GM13976 (cell line): ENCODE measurements at regions not wholly inside any gene's neighbourhood (a gene's known extent, or its start where the extent isn't known, plus 50 kb on each side); places are given as distances from the start of the nearest gene placed in this dataset.

ENCODE experiments used
- DNase-seq: peaks from one replicate; pipeline ENCODE4 v3.0.0; 2012; ENCODE audit warnings: low spot score
- in situ Hi-C: fragments of 300-500 bp; cut with MboI; formaldehyde crosslinking; loops from one replicate; pipeline ENCODE4 v1.12.0; 2022; ENCODE audit warnings: low sequenced_read_pairs, mixed read lengths, inconsistent platforms; ENCODE audit not compliant: unreplicated experiment
- TF ChIP-seq, protein P1 (sequence below): IDR thresholded peaks from 2 replicates; pipeline ENCODE4 v1.5.1; 2012; ENCODE audit warnings: borderline replicate concordance, mild to moderate bottlenecking; ENCODE audit not compliant: insufficient read depth; ENCODE audit errors: extremely low read depth, missing control alignments, control extremely low read depth

DNA sequence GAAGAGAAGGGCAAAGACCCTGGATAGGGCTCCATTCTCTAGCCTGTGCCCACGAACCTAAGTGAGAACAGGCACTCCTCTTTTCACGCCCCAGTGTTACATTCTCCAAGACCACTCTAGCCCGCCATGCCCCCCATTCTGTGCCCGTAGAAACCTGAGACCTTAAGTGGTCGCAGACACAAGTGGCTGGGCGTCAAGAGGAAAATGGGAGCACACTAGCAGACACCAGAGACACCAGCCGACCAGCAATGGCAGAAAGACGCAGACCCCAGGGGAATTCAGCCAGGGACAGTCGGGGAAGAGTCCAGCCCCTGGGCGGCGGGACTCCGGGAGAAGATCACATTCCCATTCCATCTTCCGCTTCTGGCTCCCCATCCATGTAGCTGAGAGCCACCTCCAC, 2027.9 kb downstream of the PCDH7 start:
- in situ Hi-C loops = no loop called here
- TF ChIP-seq, protein P1, sequence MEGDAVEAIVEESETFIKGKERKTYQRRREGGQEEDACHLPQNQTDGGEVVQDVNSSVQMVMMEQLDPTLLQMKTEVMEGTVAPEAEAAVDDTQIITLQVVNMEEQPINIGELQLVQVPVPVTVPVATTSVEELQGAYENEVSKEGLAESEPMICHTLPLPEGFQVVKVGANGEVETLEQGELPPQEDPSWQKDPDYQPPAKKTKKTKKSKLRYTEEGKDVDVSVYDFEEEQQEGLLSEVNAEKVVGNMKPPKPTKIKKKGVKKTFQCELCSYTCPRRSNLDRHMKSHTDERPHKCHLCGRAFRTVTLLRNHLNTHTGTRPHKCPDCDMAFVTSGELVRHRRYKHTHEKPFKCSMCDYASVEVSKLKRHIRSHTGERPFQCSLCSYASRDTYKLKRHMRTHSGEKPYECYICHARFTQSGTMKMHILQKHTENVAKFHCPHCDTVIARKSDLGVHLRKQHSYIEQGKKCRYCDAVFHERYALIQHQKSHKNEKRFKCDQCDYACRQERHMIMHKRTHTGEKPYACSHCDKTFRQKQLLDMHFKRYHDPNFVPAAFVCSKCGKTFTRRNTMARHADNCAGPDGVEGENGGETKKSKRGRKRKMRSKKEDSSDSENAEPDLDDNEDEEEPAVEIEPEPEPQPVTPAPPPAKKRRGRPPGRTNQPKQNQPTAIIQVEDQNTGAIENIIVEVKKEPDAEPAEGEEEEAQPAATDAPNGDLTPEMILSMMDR = no peak
- no peak for DNase-seq

DNA sequence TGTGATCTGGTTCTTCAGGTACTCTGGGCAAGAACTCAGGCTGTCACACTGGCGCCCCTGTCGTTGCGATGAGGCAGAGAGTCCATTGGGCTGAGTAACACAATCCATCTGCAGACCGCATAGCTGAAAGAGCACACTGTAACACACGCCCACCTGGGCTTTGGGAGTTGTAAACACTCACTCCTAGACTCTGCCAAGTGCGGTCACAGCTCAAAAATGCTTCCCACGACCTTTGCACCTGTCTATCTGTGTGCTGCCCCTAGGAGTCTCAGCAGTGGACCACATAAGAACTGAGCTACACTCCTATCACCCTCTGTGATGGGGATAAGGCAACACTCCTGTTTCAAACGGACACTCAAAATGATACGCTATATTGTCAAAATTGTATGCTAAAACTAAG, 2028.3 kb downstream of the PCDH7 start:
- TF ChIP-seq, protein P1 = no peak
- in situ Hi-C loops = no loop called here
- DNase-seq = no peak

DNA sequence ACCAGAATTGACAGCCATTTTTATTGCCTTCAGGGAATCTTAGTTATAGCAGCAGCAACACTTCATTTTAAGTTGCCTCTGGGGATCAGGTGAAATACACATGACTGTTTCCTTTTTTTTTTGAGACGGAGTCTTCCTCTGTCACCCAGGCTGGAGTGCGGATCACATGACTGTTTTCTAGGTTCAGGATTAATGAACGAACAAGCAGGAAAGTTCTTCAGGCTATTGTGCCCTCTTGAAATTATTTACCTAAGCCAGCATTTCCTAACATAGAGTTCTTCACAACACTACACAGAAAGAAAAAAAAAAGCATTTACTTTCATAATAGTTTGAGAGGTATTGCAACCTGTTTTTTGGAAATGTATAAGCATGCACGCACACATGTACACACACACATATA, 2032.8 kb downstream of the PCDH7 start:
- TF ChIP-seq, protein P1 = no peak
- no peak for DNase-seq
- in situ Hi-C loops = no loop called here

DNA sequence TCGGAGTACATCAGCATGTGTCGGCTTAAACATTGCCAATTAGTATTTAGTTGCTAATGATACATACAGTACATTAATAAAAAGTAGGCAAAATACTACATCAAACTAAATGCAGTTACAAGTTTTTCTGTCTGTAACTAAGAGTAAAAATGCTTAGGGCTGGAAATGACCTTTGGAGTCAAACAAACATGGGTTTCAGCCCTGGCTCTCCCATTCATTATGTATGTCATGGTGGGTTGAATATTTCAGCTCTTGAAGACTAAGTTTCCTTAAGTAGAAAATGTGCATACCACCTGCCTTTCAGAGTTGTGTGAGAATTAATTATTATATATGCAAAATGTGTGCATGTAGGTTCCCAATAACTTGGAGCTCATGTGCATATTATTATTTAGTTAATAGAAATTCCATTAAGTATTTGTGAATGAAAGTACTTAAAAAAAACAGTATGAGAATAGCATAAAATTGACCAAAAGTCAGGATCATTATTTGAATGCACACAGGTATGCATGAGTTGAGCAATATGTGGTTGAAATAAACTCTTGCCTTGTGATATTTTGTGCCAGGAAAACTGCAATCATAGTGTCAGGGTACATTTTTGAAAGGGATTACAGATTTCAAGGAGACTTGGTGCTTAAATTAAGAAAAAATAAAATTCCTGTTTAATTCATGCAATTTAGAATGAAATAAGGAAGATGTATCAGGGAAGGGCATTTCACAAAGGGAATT, 2048.7 kb downstream of the PCDH7 start:
- in situ Hi-C loops = no loop called here
- DNase-seq = no peak
- TF ChIP-seq, protein P1 = no peak

DNA sequence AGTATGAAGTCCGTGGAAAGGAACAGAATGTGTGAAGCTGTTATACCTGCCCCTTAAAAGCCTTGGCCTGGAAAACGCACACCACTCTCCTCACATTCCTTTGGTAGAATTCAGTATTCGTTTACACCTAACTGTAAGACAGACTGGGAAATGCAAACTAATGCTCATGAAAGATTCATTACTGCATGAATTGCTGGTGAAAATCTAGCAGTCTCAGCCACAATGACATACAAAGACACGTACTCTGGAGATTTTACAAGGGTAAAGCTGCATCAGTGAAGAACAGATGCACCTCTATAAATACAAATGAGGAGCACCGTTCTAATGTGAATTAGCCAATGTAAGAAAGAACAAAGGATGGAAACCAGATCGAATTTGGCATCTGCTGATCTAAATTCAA, 2051.3 kb downstream of the PCDH7 start:
- no peak for DNase-seq
- in situ Hi-C loops = no loop called here
- TF ChIP-seq, protein P1 = no peak

DNA sequence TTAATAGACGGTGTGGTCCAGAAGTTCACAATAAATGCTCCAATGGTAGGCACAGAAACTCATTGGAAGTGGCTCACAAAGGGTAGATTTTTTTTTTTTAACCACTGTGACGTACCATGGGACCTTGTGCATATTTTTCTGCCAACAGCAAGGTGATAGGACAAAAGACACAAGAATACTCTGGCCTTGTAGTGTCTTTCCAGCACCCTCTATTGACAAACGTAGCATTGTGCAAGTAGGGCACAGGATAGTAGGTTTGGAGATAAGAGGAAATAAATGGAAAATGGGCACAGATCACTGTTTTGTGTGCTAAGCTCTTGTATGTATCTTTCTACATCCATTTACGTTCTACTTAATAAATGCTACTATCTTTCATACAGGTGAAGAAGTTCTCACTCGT, 2054.9 kb downstream of the PCDH7 start:
- in situ Hi-C loops = no loop called here
- no peak for DNase-seq
- TF ChIP-seq, protein P1 = no peak
